ENCODE measurements at regions not wholly inside any gene's neighbourhood (a gene's known extent, or its start where the extent isn't known, plus 50 kb on each side); places are given as distances from the start of the nearest gene placed in this dataset.

DNA sequence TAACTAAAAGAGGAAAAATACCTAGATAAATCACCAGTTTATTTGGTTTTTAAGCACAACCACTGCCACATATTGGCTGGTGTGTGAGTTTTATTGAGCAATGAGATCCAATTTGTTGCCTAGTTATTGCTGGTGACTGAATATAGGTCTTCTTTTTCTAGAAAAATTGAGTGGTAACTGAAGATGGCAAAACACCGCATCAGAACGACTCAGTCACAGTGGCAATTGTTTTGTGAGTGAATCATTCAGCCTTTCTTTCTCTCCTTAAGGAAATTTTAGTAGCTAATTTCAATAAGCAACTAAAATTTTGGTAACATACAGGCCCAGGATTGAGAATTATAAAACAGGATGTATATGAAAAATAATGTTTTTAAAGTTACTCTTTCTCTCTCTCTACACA is 533.0 kb downstream of the KCNA4 start:
- no peak for TF ChIP-seq EZH2 (IDR thresholded peaks at IDR 0.05; ENCODE audit: borderline replicate concordance, low read depth, low read length, severe bottlenecking)
- TF ChIP-seq GATA2 (IDR thresholded peaks at IDR 0.05; ENCODE audit: insufficient read depth, insufficient read length, low read depth, low read length): no peak
- TF ChIP-seq, protein P1, sequence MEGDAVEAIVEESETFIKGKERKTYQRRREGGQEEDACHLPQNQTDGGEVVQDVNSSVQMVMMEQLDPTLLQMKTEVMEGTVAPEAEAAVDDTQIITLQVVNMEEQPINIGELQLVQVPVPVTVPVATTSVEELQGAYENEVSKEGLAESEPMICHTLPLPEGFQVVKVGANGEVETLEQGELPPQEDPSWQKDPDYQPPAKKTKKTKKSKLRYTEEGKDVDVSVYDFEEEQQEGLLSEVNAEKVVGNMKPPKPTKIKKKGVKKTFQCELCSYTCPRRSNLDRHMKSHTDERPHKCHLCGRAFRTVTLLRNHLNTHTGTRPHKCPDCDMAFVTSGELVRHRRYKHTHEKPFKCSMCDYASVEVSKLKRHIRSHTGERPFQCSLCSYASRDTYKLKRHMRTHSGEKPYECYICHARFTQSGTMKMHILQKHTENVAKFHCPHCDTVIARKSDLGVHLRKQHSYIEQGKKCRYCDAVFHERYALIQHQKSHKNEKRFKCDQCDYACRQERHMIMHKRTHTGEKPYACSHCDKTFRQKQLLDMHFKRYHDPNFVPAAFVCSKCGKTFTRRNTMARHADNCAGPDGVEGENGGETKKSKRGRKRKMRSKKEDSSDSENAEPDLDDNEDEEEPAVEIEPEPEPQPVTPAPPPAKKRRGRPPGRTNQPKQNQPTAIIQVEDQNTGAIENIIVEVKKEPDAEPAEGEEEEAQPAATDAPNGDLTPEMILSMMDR (IDR thresholded peaks at IDR 0.05; ENCODE audit: extremely low read depth in 1 of 2, insufficient read depth in 1 of 2, low read depth in 1 of 2, low read length in 2 of 2): no peak
- TF ChIP-seq POLR2AphosphoS5 (IDR thresholded peaks at IDR 0.05; ENCODE audit: insufficient read depth, low read depth, low read length): no peak
- TF ChIP-seq POLR2A (IDR thresholded peaks at IDR 0.05; ENCODE audit: low read depth, low read length): no peak
- TF ChIP-seq, protein P2, sequence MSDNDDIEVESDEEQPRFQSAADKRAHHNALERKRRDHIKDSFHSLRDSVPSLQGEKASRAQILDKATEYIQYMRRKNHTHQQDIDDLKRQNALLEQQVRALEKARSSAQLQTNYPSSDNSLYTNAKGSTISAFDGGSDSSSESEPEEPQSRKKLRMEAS (IDR thresholded peaks at IDR 0.05; ENCODE audit: insufficient read depth, insufficient read length): no peak
- no peak for TF ChIP-seq JUN (IDR thresholded peaks at IDR 0.05; ENCODE audit: borderline replicate concordance, insufficient read depth, insufficient read length, low read depth)
- no peak for TF ChIP-seq MYC (IDR thresholded peaks at IDR 0.05; ENCODE audit: low read depth, low read length)
- TF ChIP-seq FOS (IDR thresholded peaks at IDR 0.05; ENCODE audit: borderline replicate concordance, insufficient read depth, low read length): peak; percentile 36
